Liver (tissue), 3 donors: ENCODE measurements at regions not wholly inside any gene's neighbourhood (a gene's known extent, or its start where the extent isn't known, plus 50 kb on each side); places are given as distances from the start of the nearest gene placed in this dataset.

Source experiments
- CTCF ChIP-seq: fragments of 150-350 bp; IDR thresholded peaks from 2 replicates; pipeline ENCODE4 v1.5.1; 2017; ENCODE audit warnings: improper control_type of control experiment, low read depth, low read length; ENCODE audit not compliant: missing input control
- EGR1 ChIP-seq, 2 donors: IDR thresholded peaks; 2 replicates each; pipeline ENCODE4 v1.6.1; 2016 to 2018; ENCODE audit warnings: antibody characterized with exemption in 2 of 2, low read depth in 2 of 2
- GABPA ChIP-seq, 2 donors: IDR thresholded peaks in 1 of 2; conservative IDR thresholded peaks in 1 of 2; 2 replicates each; pipeline ENCODE4 v1.6.1; 2016; ENCODE audit warnings: antibody characterized with exemption in 2 of 2, mild to moderate bottlenecking in 1 of 2, moderate library complexity in 1 of 2
- JUND ChIP-seq, 2 donors: IDR thresholded peaks; 2 replicates each; pipeline ENCODE4 v1.6.1; 2016; ENCODE audit warnings: antibody characterized with exemption in 2 of 2
- MAX ChIP-seq: IDR thresholded peaks from 2 replicates; pipeline ENCODE4 v1.6.1; 2016; ENCODE audit warnings: antibody characterized with exemption
- RAD21 ChIP-seq, 2 donors: IDR thresholded peaks; 2 replicates each; pipeline ENCODE4 v1.6.1; 2016; ENCODE audit warnings: antibody characterized with exemption in 2 of 2, mild to moderate bottlenecking in 2 of 2
- REST ChIP-seq: IDR thresholded peaks from 2 replicates; pipeline ENCODE4 v1.6.1; 2016; ENCODE audit warnings: antibody characterized with exemption, mild to moderate bottlenecking
- RXRA ChIP-seq, 2 donors: IDR thresholded peaks; 2 replicates each; pipeline ENCODE4 v1.6.1; 2017 to 2018; ENCODE audit warnings: antibody characterized with exemption in 2 of 2, mild to moderate bottlenecking in 1 of 2
- SP1 ChIP-seq: IDR thresholded peaks from 2 replicates; pipeline ENCODE4 v1.6.1; 2018; ENCODE audit warnings: antibody characterized with exemption, mild to moderate bottlenecking
- YY1 ChIP-seq: IDR thresholded peaks from 2 replicates; pipeline ENCODE4 v1.6.1; 2016; ENCODE audit warnings: antibody characterized with exemption, mild to moderate bottlenecking
- donor health status: healthy.
- donor health status: healthy.

- no peak for TF ChIP-seq RXRA (IDR thresholded peaks at IDR 0.05)
- TF ChIP-seq CTCF, result no peak
- TF ChIP-seq SP1, result no peak
- TF ChIP-seq GABPA (IDR thresholded peaks at IDR 0.05 in 1 of 2, conservative IDR thresholded peaks at IDR 0.05 in 1 of 2), result no peak
- no peak for TF ChIP-seq RAD21 (IDR thresholded peaks at IDR 0.05)
- TF ChIP-seq REST, result no peak
- no peak for TF ChIP-seq YY1
- TF ChIP-seq MAX, result no peak
- TF ChIP-seq JUND (IDR thresholded peaks at IDR 0.05), result no peak
- TF ChIP-seq EGR1 (IDR thresholded peaks at IDR 0.05; ENCODE audit: low read depth in 2 of 2), result no peak
Measured at GRCh38 chr5:2615917-2616316, 135.6 kb downstream of the IRX2 start.
